HepG2 (cell line): ENCODE measurements at regions not wholly inside any gene's neighbourhood (a gene's known extent, or its start where the extent isn't known, plus 50 kb on each side); places are given as distances from the start of the nearest gene placed in this dataset.
"Not testable (repeated sequence)": the region's sequence is repeated elsewhere in the genome, so short reads cannot be mapped to it uniquely, and the experiment has no call there.

Experiments used
- KMT2B ChIP-seq: IDR thresholded peaks from 2 replicates; pipeline ENCODE4 v1.6.1; 2016; ENCODE audit warnings: missing genetic modification reagents, missing compliant biosample characterization
- RFX5 ChIP-seq: IDR thresholded peaks from 2 replicates; pipeline ENCODE4 v1.6.1; 2011; ENCODE audit warnings: low read depth, low read length, improper control_type of control experiment
- TF ChIP-seq, protein P1 (sequence below): sonication (generic); formaldehyde crosslinking; conservative IDR thresholded peaks from 2 replicates; pipeline ENCODE4 v1.4.0; 2020; ENCODE audit warnings: missing genetic modification reagents

- TF ChIP-seq, protein P1, sequence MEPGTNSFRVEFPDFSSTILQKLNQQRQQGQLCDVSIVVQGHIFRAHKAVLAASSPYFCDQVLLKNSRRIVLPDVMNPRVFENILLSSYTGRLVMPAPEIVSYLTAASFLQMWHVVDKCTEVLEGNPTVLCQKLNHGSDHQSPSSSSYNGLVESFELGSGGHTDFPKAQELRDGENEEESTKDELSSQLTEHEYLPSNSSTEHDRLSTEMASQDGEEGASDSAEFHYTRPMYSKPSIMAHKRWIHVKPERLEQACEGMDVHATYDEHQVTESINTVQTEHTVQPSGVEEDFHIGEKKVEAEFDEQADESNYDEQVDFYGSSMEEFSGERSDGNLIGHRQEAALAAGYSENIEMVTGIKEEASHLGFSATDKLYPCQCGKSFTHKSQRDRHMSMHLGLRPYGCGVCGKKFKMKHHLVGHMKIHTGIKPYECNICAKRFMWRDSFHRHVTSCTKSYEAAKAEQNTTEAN (CRISPR knock-in tag): not testable (repeated sequence)
- TF ChIP-seq RFX5, KMT2B: not testable (repeated sequence)
These were observed 81.2 kb upstream of the FBXO28 start for GRCh38 chr1:224032608-224033276.
